ENCODE measurements at regions not wholly inside any gene's neighbourhood (a gene's known extent, or its start where the extent isn't known, plus 50 kb on each side); places are given as distances from the start of the nearest gene placed in this dataset.

DNA sequence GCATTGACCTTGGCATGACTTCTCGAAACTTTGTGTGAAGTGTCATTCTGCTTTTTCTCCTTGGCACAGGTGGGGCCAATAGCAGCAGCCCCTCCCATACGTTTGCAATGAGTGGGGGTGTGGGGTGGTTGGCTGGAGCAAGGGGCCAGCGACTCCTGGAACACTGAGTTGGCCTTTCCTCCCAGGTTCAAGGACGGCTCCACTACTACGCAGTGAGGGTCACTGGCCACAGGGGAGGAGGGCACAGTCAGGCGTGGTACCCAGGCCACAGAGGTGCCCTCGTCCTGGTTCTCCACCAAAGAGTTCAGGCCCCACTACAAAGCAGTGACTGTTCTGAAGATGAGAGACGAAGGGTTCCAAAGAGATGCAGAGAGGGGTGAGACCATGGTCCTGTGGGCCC is 70.6 kb upstream of the OTOS start:
- H3K9ac ChIP-seq (ENCODE audit: low read length): no peak overlapping the region
- no peak overlapping the region for H3K4me3 ChIP-seq (ENCODE audit: low read length)
- no peaks in the 10 kb centered on the region for H3K4me1 ChIP-seq (ENCODE audit: control insufficient read depth, insufficient read depth, low read length)
- H3K27me3 ChIP-seq (ENCODE audit: control insufficient read depth, insufficient read depth, low read length): no peaks in the 10 kb centered on the region
- no peaks in the 10 kb centered on the region for H3K9me3 ChIP-seq (ENCODE audit: control insufficient read depth, low read length)
- no peaks in the 10 kb centered on the region for H3K36me3 ChIP-seq (ENCODE audit: control insufficient read depth, insufficient read depth, low read length)

DNA sequence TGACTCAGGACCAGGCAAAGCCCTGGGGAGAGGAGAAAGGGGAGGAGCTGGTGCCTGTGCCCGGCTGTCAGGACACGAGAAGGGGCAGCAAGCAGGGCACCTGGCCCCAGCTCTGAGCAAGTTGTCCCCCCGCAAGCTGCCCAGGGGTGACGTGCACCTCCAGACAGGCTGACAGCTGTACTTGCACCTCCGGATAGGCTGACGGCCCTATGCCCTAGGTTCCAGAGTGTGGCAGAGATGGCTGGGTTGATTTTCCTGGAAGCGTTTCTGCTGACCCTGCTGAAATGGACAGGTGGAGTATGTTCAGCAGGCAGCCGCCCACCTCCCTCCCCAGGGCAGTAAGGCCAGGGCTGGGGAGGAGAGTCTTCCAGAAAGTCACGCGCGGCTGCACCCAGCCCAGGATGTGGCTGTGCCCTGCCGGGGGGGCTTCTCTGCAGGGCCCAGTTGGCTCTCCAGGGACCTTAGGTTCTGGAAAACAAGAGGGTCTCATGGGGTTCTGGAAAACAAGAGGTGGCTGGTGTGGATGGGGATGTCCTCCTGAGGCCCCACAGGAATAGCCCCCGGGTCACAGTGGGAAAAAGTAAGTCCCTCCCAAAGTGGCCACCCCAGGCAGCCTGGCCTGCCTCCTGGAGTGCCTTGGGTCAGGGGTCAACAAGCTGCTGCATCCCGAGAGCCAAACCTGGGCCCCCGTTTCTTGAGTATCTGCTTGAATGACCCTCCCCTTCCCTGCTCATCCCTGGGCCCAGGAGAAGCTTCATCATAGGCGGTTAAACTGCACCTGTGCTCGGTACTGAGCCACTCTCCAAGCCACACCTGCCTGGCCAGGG is 71.4 kb upstream of the OTOS start:
- H3K4me1 ChIP-seq (ENCODE audit: control insufficient read depth, insufficient read depth, low read length): no peaks in the 10 kb centered on the region
- no peaks in the 10 kb centered on the region for H3K27me3 ChIP-seq (ENCODE audit: control insufficient read depth, insufficient read depth, low read length)
- no peak overlapping the region for H3K9ac ChIP-seq (ENCODE audit: low read length)
- H3K36me3 ChIP-seq (ENCODE audit: control insufficient read depth, insufficient read depth, low read length): no peaks in the 10 kb centered on the region
- no peaks in the 10 kb centered on the region for H3K9me3 ChIP-seq (ENCODE audit: control insufficient read depth, low read length)
- H3K4me3 ChIP-seq (ENCODE audit: low read length): no peak overlapping the region

DNA sequence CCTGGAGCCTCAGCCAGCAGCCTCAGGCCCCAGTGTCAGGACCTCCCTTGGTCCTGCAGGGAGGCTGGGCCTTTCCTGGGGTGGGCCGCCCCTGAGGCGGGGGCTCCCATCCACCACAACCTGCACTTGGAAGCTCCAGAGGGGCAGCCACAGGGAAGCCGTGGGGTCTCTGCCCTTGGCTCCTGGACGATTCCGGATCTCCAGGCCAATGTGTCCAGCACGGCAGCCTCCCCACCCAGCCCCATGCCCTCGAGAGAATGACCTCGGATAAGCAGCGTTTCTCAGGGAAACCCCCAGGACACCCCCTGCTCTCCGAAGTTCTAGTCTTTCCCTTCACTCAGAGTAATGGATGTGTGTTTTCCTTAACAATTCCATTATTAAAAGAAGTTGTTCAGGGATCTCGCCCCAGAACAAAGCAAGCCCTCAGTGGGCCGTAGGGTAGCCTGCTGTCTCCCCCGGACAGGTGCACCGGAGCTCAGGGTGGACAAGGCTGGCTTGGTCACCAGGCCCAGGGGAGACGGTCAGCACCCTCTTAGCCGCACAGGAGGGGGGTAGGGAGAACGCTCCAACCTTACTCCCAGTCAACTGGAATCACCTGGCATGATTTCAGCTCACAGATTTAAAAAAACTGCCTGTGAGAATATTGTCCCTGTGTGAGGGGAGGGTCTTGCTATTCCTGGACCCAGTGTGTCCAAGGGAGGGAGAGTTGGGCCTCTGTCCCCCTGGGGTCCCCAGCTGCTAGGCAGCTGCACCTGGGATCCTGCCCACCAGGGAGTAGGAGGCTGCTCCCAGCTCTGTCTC is 72.2 kb upstream of the OTOS start:
- H3K27me3 ChIP-seq (ENCODE audit: control insufficient read depth, insufficient read depth, low read length): peaks cover 2% of the 10 kb centered on the region
- H3K9me3 ChIP-seq (ENCODE audit: control insufficient read depth, low read length): no peaks in the 10 kb centered on the region
- H3K4me3 ChIP-seq (ENCODE audit: low read length): no peak overlapping the region
- no peaks in the 10 kb centered on the region for H3K36me3 ChIP-seq (ENCODE audit: control insufficient read depth, insufficient read depth, low read length)
- H3K4me1 ChIP-seq (ENCODE audit: control insufficient read depth, insufficient read depth, low read length): no peaks in the 10 kb centered on the region
- H3K9ac ChIP-seq (ENCODE audit: low read length): no peak overlapping the region

DNA sequence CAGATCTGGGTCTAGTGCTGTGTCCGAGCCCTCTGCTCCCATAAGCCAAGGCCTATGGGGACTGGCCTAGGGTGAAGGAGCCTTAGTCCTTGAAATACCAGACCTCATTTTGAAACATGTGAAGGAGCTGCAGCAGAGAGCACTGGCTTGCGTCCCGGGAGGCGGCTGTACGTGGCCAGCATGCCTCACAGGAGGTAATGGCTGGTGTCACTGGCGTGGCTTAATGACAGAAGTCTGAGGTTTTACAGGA is 72.7 kb upstream of the OTOS start:
- Histone ChIP-seq H3K4me3 (ENCODE audit: low read length) (no peak overlapping the region), H3K36me3 (ENCODE audit: control insufficient read depth, insufficient read depth, low read length) (no peaks in the 10 kb centered on the region), H3K27me3 (ENCODE audit: control insufficient read depth, insufficient read depth, low read length) (peaks cover 6% of the 10 kb centered on the region), H3K9ac (ENCODE audit: low read length) (no peak overlapping the region), H3K4me1 (ENCODE audit: control insufficient read depth, insufficient read depth, low read length) (no peaks in the 10 kb centered on the region), H3K9me3 (ENCODE audit: control insufficient read depth, low read length) (no peaks in the 10 kb centered on the region)

DNA sequence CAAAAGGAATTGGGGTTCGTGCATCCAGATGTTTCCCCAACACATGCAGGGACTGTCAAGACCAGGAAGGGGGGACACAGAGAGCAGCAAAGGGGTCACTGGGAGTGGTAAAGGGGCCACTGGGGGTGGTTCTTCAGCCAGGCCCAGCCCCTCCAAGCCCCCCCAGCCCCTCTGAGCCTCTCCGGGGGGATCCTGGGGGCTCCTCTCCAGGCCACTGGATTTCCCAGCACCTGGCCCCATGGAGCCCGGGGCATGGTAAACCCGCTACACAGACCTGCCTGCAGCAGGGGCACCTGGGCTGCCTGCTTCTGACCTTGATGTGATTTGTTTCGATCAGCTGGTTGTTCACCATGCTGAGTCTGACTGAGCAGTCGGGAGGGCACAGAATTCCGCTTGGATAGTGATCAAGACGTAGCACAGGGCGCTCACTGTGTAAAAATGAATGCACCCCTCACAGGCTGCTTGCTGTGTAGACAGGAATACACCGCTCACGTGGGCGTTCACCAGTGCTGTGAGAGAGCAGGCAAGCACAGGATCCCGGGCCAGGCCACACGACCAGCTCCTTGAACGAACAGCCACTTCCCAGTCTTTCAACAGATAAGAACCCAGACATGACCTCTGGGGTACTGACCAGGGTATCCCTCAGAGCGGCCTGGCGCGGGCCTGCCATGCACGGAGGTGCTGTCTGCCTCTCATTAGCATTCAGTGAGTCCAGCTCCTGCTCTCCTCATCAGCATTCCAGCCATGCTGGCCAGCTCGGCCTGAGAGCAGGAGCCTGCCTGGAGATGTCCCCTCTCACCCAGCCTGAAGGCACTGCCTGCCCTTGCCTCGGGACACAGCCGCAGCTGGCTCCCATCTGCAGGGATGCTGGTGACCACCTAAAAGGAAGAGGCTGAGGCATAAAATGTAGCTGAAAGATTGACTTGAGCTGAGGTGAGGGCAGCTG is 73.3 kb upstream of the OTOS start:
- H3K4me3 ChIP-seq (ENCODE audit: low read length): no peak overlapping the region
- no peaks in the 10 kb centered on the region for H3K36me3 ChIP-seq (ENCODE audit: control insufficient read depth, insufficient read depth, low read length)
- H3K4me1 ChIP-seq (ENCODE audit: control insufficient read depth, insufficient read depth, low read length): no peaks in the 10 kb centered on the region
- H3K27me3 ChIP-seq (ENCODE audit: control insufficient read depth, insufficient read depth, low read length): peaks cover 6% of the 10 kb centered on the region
- H3K9me3 ChIP-seq (ENCODE audit: control insufficient read depth, low read length): no peaks in the 10 kb centered on the region
- no peak overlapping the region for H3K9ac ChIP-seq (ENCODE audit: low read length)

DNA sequence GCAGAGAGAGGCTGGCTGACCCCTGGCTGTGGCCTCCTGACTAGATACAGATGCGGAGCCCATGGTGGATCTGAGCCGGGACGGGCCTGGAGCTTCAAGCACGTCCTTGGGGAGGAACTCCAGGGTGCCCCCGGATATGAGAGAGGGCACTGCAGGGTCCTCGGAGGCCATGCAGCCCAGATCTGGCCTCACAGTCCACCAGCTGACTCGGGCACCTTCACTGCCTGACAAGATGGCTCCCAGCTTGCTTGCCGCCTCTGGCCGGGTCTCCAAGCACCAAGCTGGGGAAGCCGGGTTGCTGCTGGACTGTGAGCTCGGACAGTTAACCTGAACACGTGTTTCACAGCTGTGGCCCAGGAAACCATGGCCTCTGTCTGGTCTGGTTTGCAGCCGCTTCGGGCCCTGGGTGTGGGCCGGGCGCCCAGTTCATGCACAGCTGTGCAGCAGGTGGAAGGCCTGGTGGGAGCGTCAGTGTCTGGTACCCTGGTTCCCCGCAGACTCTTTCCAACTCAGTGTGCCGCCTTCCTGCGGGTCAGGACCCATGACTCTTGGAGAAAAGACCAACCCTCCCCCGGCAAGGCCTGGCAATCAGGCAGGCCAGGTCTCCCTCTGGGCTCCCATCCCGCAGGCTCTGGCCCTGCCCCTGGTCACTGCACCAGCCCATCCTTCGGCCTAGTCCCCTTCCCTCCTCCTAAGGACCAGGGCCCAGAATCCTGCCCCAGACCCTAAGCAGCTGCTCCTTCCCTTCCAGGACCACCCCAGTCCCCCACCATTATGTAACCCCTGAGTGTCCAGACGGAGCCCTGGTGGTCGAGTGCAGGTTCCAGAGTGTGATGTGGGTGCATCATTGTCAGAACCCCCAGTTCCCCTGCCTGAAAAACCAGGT is 74.6 kb upstream of the OTOS start:
- H3K9me3 ChIP-seq (ENCODE audit: control insufficient read depth, low read length): no peaks in the 10 kb centered on the region
- H3K4me1 ChIP-seq (ENCODE audit: control insufficient read depth, insufficient read depth, low read length): no peaks in the 10 kb centered on the region
- no peak overlapping the region for H3K4me3 ChIP-seq (ENCODE audit: low read length)
- no peaks in the 10 kb centered on the region for H3K36me3 ChIP-seq (ENCODE audit: control insufficient read depth, insufficient read depth, low read length)
- peaks cover 6% of the 10 kb centered on the region for H3K27me3 ChIP-seq (ENCODE audit: control insufficient read depth, insufficient read depth, low read length)
- no peak overlapping the region for H3K9ac ChIP-seq (ENCODE audit: low read length)

DNA sequence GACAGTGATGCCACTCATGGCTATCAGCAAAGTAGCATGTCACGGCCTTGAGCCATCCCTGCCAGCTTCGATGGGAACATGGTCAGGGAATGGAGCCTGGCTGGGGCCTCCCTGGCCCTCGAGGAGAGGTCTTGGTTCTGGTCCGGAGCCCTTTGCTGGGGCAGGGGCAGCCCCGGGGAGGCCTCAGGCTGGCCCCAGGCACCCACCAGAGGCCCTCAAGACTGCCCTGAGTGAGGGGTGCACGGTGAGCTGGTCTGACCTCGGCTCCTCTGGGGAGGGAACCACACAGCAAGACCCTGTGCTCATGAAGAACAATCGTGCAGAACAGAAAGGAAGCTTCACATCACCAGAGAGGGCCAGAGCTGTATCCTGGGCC is 75.2 kb upstream of the OTOS start:
- no peaks in the 10 kb centered on the region for H3K4me1 ChIP-seq (ENCODE audit: control insufficient read depth, insufficient read depth, low read length)
- no peak overlapping the region for H3K4me3 ChIP-seq (ENCODE audit: low read length)
- H3K27me3 ChIP-seq (ENCODE audit: control insufficient read depth, insufficient read depth, low read length): peaks cover 6% of the 10 kb centered on the region
- no peak overlapping the region for H3K9ac ChIP-seq (ENCODE audit: low read length)
- no peaks in the 10 kb centered on the region for H3K36me3 ChIP-seq (ENCODE audit: control insufficient read depth, insufficient read depth, low read length)
- H3K9me3 ChIP-seq (ENCODE audit: control insufficient read depth, low read length): no peaks in the 10 kb centered on the region

DNA sequence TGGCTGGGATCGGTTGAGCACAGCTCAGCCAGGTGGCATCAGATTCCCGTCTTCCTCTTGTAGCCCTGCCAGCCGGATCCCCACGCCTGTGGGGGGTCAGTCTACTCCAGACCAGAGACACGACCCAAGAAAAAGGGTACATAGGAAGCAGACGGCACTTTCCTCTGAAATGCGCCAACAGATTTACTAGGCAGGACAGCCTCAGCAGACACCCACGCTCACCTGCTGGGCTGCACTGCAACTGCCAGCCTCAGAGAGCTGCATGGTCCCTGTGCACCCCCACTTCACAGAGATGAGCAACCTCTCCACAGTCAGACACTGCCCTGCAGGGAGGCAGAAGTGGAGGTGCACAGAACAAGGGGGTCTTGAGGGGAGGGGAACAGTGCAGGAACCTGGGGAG is 75.7 kb upstream of the OTOS start:
- no peak overlapping the region for H3K4me3 ChIP-seq (ENCODE audit: low read length)
- H3K36me3 ChIP-seq (ENCODE audit: control insufficient read depth, insufficient read depth, low read length): no peaks in the 10 kb centered on the region
- H3K9me3 ChIP-seq (ENCODE audit: control insufficient read depth, low read length): no peaks in the 10 kb centered on the region
- H3K4me1 ChIP-seq (ENCODE audit: control insufficient read depth, insufficient read depth, low read length): no peaks in the 10 kb centered on the region
- H3K9ac ChIP-seq (ENCODE audit: low read length): no peak overlapping the region
- H3K27me3 ChIP-seq (ENCODE audit: control insufficient read depth, insufficient read depth, low read length): peaks cover 6% of the 10 kb centered on the region

DNA sequence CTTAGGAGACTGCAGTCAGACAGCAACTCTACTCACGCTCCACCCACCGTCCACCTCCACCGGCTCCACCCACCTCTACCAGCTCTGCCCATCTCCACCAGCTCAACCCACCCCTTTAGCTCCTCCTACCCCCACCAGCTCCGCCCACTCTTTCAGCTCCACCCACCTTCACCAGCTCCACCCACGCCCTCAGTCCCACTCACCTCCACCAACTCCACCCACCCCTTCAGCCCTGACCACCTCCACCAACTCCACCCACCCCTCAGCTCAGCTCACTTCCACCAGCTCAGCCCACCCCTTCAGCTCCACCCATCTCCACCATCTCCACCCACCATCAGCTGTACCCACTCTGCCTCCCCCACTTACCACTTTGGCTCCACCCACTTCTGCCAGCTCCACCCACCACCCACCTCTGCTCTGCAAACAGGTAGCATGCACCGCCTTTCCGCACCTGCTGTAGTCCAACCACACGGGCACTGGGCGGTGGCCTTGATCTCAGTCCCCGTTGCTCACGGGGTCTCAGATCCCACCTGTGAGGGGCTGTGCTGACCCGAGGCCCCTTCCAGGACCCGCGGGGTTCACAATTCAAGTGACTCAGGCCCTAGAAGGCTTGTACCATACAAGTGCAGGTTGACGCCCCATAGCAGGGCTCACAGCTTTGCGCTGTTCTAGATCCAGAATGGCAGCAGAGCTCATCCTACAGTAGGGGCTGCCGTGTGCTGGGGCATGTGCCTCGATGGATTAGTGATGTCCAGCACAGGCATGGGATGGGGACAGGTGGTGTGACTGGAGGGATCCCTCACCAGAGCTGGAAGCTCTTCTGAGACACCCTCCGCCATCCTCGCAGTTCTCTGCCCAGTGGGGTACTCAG is 77.2 kb upstream of the OTOS start:
- Histone ChIP-seq H3K4me1 (ENCODE audit: control insufficient read depth, insufficient read depth, low read length) (no peaks in the 10 kb centered on the region), H3K9ac (ENCODE audit: low read length) (no peak overlapping the region), H3K27me3 (ENCODE audit: control insufficient read depth, insufficient read depth, low read length) (peaks cover 6% of the 10 kb centered on the region), H3K4me3 (ENCODE audit: low read length) (no peak overlapping the region), H3K36me3 (ENCODE audit: control insufficient read depth, insufficient read depth, low read length) (no peaks in the 10 kb centered on the region), H3K9me3 (ENCODE audit: control insufficient read depth, low read length) (no peaks in the 10 kb centered on the region)

DNA sequence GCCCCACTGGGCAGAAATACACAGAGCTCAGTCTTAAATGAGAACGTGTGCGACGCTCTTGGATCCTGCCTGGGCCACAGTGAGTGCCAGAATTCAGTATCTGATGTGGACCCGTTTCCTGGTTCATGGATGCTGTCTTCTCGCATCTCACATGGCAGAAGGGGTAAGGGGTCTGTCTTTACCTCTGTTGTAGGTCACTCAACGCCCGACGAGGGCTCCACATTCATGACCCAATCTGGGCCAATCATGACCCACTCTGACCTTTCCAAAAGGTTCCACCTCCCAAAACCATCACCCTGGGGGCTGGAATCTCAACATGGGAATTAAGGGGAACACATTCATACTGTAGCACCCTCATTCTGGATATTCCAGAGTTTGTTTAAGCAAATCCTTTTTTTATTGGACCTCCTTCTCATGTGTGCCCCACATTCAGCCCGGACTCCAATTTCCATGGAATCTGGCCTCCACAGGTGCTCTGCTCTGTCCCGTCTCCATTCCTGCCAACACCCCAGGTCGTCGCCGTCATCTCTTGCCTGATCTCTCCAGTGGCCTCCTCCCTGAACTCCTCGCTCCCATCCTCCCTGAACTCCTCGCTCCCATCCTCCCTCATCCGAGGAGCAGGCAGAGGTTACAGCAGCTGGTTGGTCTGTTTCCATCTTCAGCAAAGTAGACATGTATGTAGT is 78.9 kb upstream of the OTOS start:
- Histone ChIP-seq H3K4me3 (ENCODE audit: low read length) (no peak overlapping the region), H3K9ac (ENCODE audit: low read length) (no peak overlapping the region), H3K4me1 (ENCODE audit: control insufficient read depth, insufficient read depth, low read length) (no peaks in the 10 kb centered on the region), H3K36me3 (ENCODE audit: control insufficient read depth, insufficient read depth, low read length) (no peaks in the 10 kb centered on the region), H3K27me3 (ENCODE audit: control insufficient read depth, insufficient read depth, low read length) (peaks cover 6% of the 10 kb centered on the region), H3K9me3 (ENCODE audit: control insufficient read depth, low read length) (no peaks in the 10 kb centered on the region)
